AG10803 (cell line): ENCODE measurements at regions not wholly inside any gene's neighbourhood (a gene's known extent, or its start where the extent isn't known, plus 50 kb on each side); places are given as distances from the start of the nearest gene placed in this dataset.
A peak's percentile ranks its signal among the peaks of the same experiment; 100 is the strongest.

Source experiments
- DNase-seq: peaks from one replicate; pipeline ENCODE4 v3.0.0; 2010; ENCODE audit warnings: low read depth
- H3K4me3 ChIP-seq: 2 replicates; pipeline ENCODE4 v1.5.1; 2011; ENCODE audit warnings: mild to moderate bottlenecking, low read length, control low read depth
- TF ChIP-seq, protein P1 (sequence below): conservative IDR thresholded peaks from 2 replicates; pipeline ENCODE4 v1.5.1; 2011; ENCODE audit warnings: mild to moderate bottlenecking, low read length, control low read depth, inconsistent platforms

DNA sequence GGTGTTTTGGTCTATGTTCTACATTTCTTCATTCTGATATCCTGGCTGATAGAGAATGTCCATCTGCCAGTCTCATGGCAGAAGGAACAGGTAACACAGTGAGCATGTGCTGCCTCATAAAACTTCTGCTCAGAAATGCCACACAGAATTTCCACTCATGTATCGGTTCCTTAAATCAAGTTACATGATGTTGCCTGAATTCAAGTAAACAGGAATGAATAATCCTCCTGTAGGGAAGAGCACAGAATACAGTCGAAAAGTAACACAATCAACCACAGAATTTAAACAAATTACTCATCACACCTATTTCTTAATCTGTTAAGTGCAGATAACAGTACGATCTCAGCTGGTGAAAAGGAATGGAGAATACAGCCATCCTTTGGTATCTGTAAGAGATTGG, 74.7 kb downstream of the FAM217A start:
- H3K4me3 ChIP-seq, result no peak overlapping the region
- TF ChIP-seq, protein P1, sequence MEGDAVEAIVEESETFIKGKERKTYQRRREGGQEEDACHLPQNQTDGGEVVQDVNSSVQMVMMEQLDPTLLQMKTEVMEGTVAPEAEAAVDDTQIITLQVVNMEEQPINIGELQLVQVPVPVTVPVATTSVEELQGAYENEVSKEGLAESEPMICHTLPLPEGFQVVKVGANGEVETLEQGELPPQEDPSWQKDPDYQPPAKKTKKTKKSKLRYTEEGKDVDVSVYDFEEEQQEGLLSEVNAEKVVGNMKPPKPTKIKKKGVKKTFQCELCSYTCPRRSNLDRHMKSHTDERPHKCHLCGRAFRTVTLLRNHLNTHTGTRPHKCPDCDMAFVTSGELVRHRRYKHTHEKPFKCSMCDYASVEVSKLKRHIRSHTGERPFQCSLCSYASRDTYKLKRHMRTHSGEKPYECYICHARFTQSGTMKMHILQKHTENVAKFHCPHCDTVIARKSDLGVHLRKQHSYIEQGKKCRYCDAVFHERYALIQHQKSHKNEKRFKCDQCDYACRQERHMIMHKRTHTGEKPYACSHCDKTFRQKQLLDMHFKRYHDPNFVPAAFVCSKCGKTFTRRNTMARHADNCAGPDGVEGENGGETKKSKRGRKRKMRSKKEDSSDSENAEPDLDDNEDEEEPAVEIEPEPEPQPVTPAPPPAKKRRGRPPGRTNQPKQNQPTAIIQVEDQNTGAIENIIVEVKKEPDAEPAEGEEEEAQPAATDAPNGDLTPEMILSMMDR, result no peak
- DNase-seq, result no peak

DNA sequence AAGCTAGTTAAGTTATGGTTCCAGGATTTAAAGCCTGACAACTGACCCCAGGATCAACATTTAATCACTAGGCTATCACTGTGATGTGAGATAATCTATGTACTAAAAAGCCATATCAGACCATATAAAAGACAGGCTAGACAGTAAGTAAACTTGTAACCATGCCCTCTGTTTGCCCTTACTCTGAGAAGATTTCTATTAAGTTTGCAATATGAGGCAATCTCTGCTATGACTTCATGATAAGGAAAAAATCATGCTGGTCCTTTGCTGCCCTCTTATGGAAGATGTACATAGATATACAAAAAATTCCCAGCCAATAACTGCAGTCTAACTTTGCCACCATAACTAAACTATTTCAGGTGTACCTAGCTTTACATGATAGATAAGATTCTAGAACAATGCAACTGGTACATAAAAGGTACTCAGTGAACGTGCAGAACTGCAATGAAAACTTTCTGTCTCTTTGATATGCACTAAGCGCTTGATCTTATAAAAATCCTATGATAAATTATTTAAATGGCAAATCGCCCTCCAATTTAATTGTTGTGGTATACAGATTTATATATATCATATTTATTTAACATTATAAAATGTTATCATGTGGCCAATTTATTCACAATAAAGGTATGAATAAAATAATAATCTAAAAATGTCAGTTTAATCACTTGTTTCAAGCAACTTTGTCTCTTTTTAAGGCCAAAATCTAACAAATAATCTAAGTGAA, 70.5 kb downstream of the FAM217A start:
- H3K4me3 ChIP-seq, result no peak overlapping the region
- TF ChIP-seq, protein P1, result peak; percentile 71
- DNase-seq, result peak; percentile 91

DNA sequence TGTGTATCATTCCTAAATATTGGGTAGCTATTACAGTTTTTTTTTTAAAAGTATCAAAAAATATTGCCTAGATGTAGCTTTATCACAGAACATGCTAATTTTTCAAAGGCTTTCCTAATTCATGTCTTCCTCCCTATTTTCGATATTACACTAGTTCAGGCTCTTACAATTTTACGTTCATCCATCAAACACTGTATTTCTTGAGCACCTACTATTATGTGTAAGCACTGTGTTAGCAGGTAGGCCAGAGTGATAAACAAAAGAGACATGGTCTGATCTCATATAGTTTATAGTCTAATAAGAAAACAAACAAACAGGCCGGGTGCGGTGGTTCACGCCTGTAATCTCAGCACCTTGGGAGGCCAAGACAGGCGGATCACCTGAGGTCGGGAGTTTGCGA, 69.5 kb downstream of the FAM217A start:
- H3K4me3 ChIP-seq, result no peak overlapping the region
- TF ChIP-seq, protein P1, result no peak
- DNase-seq, result no peak

DNA sequence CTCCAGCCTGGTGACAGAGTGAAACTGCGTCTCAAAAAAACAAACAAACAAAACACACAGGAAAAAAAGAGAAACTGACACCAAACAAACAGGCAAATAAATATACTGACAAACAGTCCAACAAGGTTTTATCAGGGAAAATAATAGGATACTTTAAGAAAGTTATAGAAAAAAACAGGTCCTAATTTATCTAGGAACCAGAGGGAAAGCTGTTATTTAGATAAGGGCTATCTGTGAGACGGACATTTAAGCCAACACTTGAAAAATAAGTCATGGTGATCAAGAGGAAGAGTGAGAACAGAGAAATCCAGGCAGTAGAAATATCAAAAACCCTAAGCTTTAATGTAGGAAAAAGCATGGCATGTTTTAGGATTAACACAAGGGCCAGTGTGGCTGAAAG, 68.9 kb downstream of the FAM217A start:
- no peak for DNase-seq
- TF ChIP-seq, protein P1, result no peak
- H3K4me3 ChIP-seq, result no peak overlapping the region

DNA sequence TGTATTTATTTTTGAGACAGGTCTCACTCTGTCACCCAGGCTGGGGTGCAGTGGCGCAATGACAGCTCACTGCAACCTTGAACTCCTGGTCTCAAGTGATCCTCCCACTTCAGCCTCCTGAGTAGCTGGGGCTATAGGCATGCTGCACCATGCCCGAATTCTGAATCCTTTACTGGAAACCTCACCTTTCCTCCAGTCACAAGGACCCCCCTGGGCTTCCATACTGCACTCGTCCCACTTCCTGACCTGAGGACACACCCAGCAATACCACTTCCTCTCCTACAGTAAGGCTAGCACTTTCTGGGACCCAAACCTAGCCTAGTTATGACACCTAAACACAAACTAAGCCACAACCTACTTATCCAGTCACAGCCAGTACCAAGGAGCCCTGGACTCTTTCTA, 68.2 kb downstream of the FAM217A start:
- no peak overlapping the region for H3K4me3 ChIP-seq
- TF ChIP-seq, protein P1, result no peak
- no peak for DNase-seq

DNA sequence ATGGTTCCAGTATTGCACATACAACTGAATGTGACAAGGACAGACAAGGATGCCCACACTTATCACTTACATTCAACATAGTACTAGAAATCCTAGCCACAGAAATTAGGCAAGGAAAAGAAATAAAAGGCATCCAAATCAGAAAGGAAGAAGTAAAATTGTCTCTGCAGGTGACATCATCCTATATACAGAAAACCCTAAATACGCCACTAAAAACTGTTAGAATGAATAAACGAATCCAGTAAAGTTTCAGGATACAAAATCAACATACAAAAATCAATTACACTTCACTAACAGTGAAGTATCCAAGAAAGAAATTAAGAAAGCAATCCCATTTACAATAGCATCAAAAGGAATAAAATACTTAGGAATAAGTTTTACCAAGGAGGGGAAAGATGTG, 66.1 kb downstream of the FAM217A start:
- H3K4me3 ChIP-seq, result no peak overlapping the region
- DNase-seq, result no peak
- TF ChIP-seq, protein P1, result no peak

GRCh38 chr6:4017058-4017739, 61.7 kb downstream of the FAM217A start:
- TF ChIP-seq, protein P1, result no peak
- H3K4me3 ChIP-seq, result peak overlapping the region; percentile 86
- no peak for DNase-seq
